Left renal cortex interstitium (tissue), 4 donors: ENCODE measurements at regions not wholly inside any gene's neighbourhood (a gene's known extent, or its start where the extent isn't known, plus 50 kb on each side); places are given as distances from the start of the nearest gene placed in this dataset.

Experiments used
- DNase-seq, 4 donors: peaks; one replicate each; pipeline ENCODE4 v3.0.0-alpha.2; 2013; ENCODE audit warnings: low read depth in 4 of 4, low spot score in 2 of 4, missing footprints in 1 of 4

GRCh38 chr5:74116266-74116665 is 490.3 kb downstream of the ARHGEF28 start:
- DNase-seq, result no peak

- DNase-seq, result no peak
Measured at GRCh38 chr5:74113927-74114326, 487.9 kb downstream of the ARHGEF28 start.

- no peak for DNase-seq
Measured at GRCh38 chr5:74113196-74113540, 487.2 kb downstream of the ARHGEF28 start.

- DNase-seq, result no peak
Measured at GRCh38 chr5:74112372-74113195, 486.6 kb downstream of the ARHGEF28 start.

GRCh38 chr5:74111764-74112163 is 485.8 kb downstream of the ARHGEF28 start:
- DNase-seq, result no peak

GRCh38 chr5:74109344-74109743 is 483.3 kb downstream of the ARHGEF28 start:
- DNase-seq, result no peak

- no peak for DNase-seq
Measured at GRCh38 chr5:74107899-74108298, 481.9 kb downstream of the ARHGEF28 start.

- no peak for DNase-seq
Measured at GRCh38 chr5:74105126-74105780, 479.3 kb downstream of the ARHGEF28 start.

GRCh38 chr5:74103131-74104023 is 477.4 kb downstream of the ARHGEF28 start:
- no peak for DNase-seq

- no peak for DNase-seq
Measured at GRCh38 chr5:74100268-74100665, 474.3 kb downstream of the ARHGEF28 start.

GRCh38 chr5:74099538-74100267 is 473.7 kb downstream of the ARHGEF28 start:
- DNase-seq, result no peak

- DNase-seq, result no peak
Measured at GRCh38 chr5:74098941-74099340, 472.9 kb downstream of the ARHGEF28 start.

GRCh38 chr5:74098456-74098855 is 472.5 kb downstream of the ARHGEF28 start:
- no peak for DNase-seq

- DNase-seq, result no peak
Measured at GRCh38 chr5:74096325-74096724, 470.3 kb downstream of the ARHGEF28 start.

- DNase-seq, result no peak
Measured at GRCh38 chr5:74095871-74096270, 469.9 kb downstream of the ARHGEF28 start.

GRCh38 chr5:74094782-74095108 is 468.7 kb downstream of the ARHGEF28 start:
- no peak for DNase-seq

- DNase-seq, result no peak
Measured at GRCh38 chr5:74094096-74094781, 468.2 kb downstream of the ARHGEF28 start.

GRCh38 chr5:74093561-74093960 is 467.6 kb downstream of the ARHGEF28 start:
- DNase-seq, result no peak

GRCh38 chr5:74092766-74093165 is 466.8 kb downstream of the ARHGEF28 start:
- no peak for DNase-seq

- no peak for DNase-seq
Measured at GRCh38 chr5:74085782-74086181, 459.8 kb downstream of the ARHGEF28 start.
